ENCODE measurements at regions not wholly inside any gene's neighbourhood (a gene's known extent, or its start where the extent isn't known, plus 50 kb on each side); places are given as distances from the start of the nearest gene placed in this dataset.

DNA sequence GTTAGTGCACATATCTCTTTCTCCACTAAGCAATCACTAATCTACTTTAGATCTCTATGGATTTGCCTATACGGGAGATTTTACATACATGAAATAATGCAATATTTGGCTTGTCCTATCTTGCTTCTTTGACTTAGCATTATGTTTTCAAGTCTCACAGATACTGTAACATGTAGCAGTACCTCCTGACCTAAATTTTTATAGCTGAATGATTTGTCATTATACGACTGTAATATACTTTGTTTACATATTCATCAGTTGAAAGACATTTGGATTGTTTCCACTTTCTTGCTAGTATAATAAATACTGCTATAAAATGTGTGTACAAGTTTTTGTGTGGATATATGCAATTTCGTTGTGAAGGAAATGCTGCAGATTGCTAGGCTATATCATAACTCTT is 1520.8 kb upstream of the CDH6 start:
- intact Hi-C loops (cut with DNase I; ENCODE audit: low total_unique reads), result no loop called here
- Histone ChIP-seq H3K4me3 (no peak overlapping the region), H3K27me3 (no peaks in the 10 kb centered on the region), H3K36me3 (ENCODE audit: low read depth, missing control alignments) (no peaks in the 10 kb centered on the region), H3K4me1 (no peaks in the 10 kb centered on the region), H3K27ac (no peak overlapping the region), H3K9me3 (no peaks in the 10 kb centered on the region)
- 44 to 51% methylated on average over 3 of the region's 3 CpGs for WGBS, 2 donors
- TF ChIP-seq POLR2A (IDR thresholded peaks at IDR 0.05), result no peak
- TF ChIP-seq, protein P1, sequence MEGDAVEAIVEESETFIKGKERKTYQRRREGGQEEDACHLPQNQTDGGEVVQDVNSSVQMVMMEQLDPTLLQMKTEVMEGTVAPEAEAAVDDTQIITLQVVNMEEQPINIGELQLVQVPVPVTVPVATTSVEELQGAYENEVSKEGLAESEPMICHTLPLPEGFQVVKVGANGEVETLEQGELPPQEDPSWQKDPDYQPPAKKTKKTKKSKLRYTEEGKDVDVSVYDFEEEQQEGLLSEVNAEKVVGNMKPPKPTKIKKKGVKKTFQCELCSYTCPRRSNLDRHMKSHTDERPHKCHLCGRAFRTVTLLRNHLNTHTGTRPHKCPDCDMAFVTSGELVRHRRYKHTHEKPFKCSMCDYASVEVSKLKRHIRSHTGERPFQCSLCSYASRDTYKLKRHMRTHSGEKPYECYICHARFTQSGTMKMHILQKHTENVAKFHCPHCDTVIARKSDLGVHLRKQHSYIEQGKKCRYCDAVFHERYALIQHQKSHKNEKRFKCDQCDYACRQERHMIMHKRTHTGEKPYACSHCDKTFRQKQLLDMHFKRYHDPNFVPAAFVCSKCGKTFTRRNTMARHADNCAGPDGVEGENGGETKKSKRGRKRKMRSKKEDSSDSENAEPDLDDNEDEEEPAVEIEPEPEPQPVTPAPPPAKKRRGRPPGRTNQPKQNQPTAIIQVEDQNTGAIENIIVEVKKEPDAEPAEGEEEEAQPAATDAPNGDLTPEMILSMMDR (IDR thresholded peaks at IDR 0.05), result no peak
- no peak for DNase-seq

DNA sequence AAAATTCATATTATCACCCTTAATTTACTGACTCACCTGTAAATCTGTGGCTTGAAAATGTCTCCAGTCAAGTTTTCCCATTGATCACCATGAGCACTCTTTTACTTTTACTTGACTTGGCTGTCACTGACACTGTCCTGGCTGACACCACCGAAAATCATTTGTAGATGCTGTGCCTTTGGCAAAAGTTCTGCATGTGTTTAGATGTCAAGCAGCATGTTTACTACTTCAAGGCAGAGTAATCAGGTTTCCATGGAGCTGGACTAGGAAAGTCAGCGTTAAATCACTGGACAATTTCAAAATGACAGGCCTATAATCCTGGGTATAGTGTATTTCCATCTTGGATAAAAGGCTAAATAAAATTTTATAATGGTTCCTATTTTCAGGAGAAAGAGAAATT is 1530.6 kb upstream of the CDH6 start:
- TF ChIP-seq, protein P1 (IDR thresholded peaks at IDR 0.05), result no peak
- no peak for TF ChIP-seq POLR2A (IDR thresholded peaks at IDR 0.05)
- intact Hi-C loops (cut with DNase I; ENCODE audit: low total_unique reads), result no loop called here

DNA sequence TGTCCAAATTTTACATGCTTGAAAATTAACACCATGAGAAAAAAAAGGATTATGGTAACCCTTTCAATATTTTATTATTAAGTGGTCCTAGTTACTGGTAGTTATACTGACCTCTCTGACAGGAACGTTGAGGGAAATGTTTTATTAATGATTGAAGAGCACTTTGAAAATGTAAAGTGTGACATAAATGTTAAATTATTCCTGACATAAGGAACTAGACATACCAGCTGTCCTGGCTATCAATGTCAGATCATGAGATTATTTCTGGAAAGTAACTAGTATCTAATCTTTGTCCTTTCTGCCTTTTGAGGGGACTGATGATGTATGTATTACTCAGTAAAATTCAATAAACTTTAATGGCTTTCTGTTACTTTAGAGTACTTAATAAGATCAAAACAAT is 1538.5 kb upstream of the CDH6 start:
- H3K27ac ChIP-seq, result no peak overlapping the region
- DNase-seq, result no peak
- no peaks in the 10 kb centered on the region for H3K9me3 ChIP-seq
- no peak overlapping the region for H3K4me3 ChIP-seq
- WGBS, 2 donors, result 45 to 68% methylated on average over 1 of the region's 1 CpG
- H3K36me3 ChIP-seq (ENCODE audit: low read depth, missing control alignments), result no peaks in the 10 kb centered on the region
- H3K27me3 ChIP-seq, result no peaks in the 10 kb centered on the region
- TF ChIP-seq, protein P1 (IDR thresholded peaks at IDR 0.05), result no peak
- TF ChIP-seq POLR2A (IDR thresholded peaks at IDR 0.05), result no peak
- H3K4me1 ChIP-seq, result no peaks in the 10 kb centered on the region
- intact Hi-C loops (cut with DNase I; ENCODE audit: low total_unique reads), result no loop called here

More for the DNA sequence above, 1530.6 kb upstream of the CDH6 start:
- no peaks in the 10 kb centered on the region for H3K9me3 ChIP-seq
- H3K4me1 ChIP-seq, result no peaks in the 10 kb centered on the region
- WGBS, 2 donors, result 84 to 85% methylated on average over 2 of the region's 2 CpGs
- no peak for DNase-seq
- no peak overlapping the region for H3K27ac ChIP-seq
- no peak overlapping the region for H3K4me3 ChIP-seq
- no peaks in the 10 kb centered on the region for H3K27me3 ChIP-seq
- no peaks in the 10 kb centered on the region for H3K36me3 ChIP-seq (ENCODE audit: low read depth, missing control alignments)

DNA sequence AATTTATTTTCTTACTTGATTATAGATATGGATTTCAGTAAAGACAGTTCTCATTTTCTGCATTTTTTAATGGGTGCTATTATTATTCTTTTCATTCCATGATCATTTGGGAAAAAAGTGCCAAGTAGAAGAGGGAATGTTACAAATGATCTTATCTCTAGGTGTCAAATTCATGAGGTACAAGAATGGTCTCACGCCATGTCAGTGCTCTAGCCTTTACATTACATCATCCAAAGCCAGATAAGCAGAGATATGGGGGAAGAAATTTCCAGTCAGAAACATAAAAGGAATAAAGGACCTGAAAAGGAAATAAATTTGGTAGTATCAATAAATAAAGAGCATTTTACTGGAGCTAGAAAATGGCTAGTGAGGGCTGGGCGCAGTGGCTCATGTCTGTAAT is 1544.2 kb upstream of the CDH6 start:
- no peak for DNase-seq
- Histone ChIP-seq H3K36me3 (ENCODE audit: low read depth, missing control alignments) (no peaks in the 10 kb centered on the region), H3K9me3 (no peaks in the 10 kb centered on the region), H3K4me3 (no peak overlapping the region), H3K27me3 (no peaks in the 10 kb centered on the region), H3K27ac (no peak overlapping the region), H3K4me1 (no peaks in the 10 kb centered on the region)
- TF ChIP-seq, protein P1 (IDR thresholded peaks at IDR 0.05), result no peak
- no peak for TF ChIP-seq POLR2A (IDR thresholded peaks at IDR 0.05)
- intact Hi-C loops (cut with DNase I; ENCODE audit: low total_unique reads), result no loop called here
- 63 to 72% methylated on average over 2 of the region's 2 CpGs for WGBS, 2 donors

DNA sequence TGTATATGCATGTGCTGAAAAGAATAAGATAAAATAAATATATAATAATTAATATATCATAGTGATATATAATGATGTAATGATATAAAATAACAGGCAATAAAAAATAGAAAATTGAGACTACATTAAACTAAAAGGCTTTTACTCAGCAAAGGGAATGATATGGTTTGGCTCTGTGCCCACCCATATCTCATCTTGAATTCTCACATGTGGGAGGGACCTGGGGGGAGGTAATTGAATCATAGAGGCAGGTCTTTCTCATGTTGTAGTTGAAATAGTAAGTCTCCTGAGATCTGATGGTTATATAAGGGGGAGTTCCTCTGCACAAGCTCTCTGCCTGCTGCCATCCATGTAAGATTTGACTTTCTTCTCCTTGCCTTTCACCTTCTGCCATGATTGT is 1550.9 kb upstream of the CDH6 start:
- Histone ChIP-seq H3K27me3 (no peaks in the 10 kb centered on the region), H3K4me3 (no peak overlapping the region), H3K9me3 (no peaks in the 10 kb centered on the region), H3K27ac (no peak overlapping the region), H3K4me1 (no peaks in the 10 kb centered on the region), H3K36me3 (ENCODE audit: low read depth, missing control alignments) (no peaks in the 10 kb centered on the region)
- DNase-seq, result no peak
- intact Hi-C loops (cut with DNase I; ENCODE audit: low total_unique reads), result no loop called here
- no peak for TF ChIP-seq POLR2A (IDR thresholded peaks at IDR 0.05)
- TF ChIP-seq, protein P1 (IDR thresholded peaks at IDR 0.05), result no peak

All from testis (tissue), 2 donors.